K562 (cell line): ENCODE measurements at regions not wholly inside any gene's neighbourhood (a gene's known extent, or its start where the extent isn't known, plus 50 kb on each side); places are given as distances from the start of the nearest gene placed in this dataset.
A peak's percentile ranks its signal among the peaks of the same experiment; 100 is the strongest.

ENCODE experiments used
- BRF2 ChIP-seq: IDR thresholded peaks from 3 replicates; pipeline ENCODE4 v1.6.1; 2011; ENCODE audit warnings: borderline replicate concordance, mild to moderate bottlenecking; ENCODE audit not compliant: insufficient read length, insufficient read depth
- CBX2 ChIP-seq: fragments of 200-600 bp; sonication (generic); IDR thresholded peaks from one replicate; pipeline ENCODE4 v1.6.1; 2012; ENCODE audit warnings: mild to moderate bottlenecking, low read length, inconsistent platforms; ENCODE audit not compliant: insufficient read depth, poor library complexity, severe bottlenecking
- CREB1 ChIP-seq, 2 experiments: sonication (generic) in 1 of 2; formaldehyde crosslinking in 1 of 2; IDR thresholded peaks; 2 replicates each; pipeline versions ENCODE4 v1.6.1 to v1.8.0; 2012 to 2022; ENCODE audit warnings: inconsistent platforms in 1 of 2, mild to moderate bottlenecking in 1 of 2, missing genetic modification reagents in 1 of 2, moderate library complexity in 1 of 2
- FOXM1 ChIP-seq, 2 experiments: fragments of 450-650 bp in 1 of 2; sonication (generic) in 1 of 2; formaldehyde crosslinking in 1 of 2; IDR thresholded peaks; 2 replicates each; pipeline versions ENCODE4 v1.6.1 to v1.9.0; 2017 to 2022; ENCODE audit warnings: low read depth in 2 of 2, mild to moderate bottlenecking in 2 of 2, missing genetic modification reagents in 1 of 2, moderate library complexity in 1 of 2
- LEF1 ChIP-seq: fragments of 450-650 bp; IDR thresholded peaks from 2 replicates; pipeline ENCODE4 v1.6.1; 2016; ENCODE audit warnings: mild to moderate bottlenecking
- MAFF ChIP-seq: IDR thresholded peaks from 2 replicates; pipeline ENCODE4 v1.6.1; 2012; ENCODE audit warnings: low read length, improper control_type of control experiment
- MAX ChIP-seq: sonication (generic); formaldehyde crosslinking; IDR thresholded peaks from 2 replicates; pipeline ENCODE4 v1.9.0; 2022; ENCODE audit warnings: mild to moderate bottlenecking, missing genetic modification reagents
- MITF ChIP-seq: IDR thresholded peaks from 2 replicates; pipeline ENCODE4 v1.6.1; 2014; ENCODE audit warnings: antibody characterized with exemption
- NCOA4 ChIP-seq: fragments of 450-650 bp; IDR thresholded peaks from 2 replicates; pipeline ENCODE4 v1.6.1; 2018; ENCODE audit warnings: mild to moderate bottlenecking; ENCODE audit not compliant: partially characterized antibody
- PBX2 ChIP-seq, 2 experiments: IDR thresholded peaks in 1 of 2; conservative IDR thresholded peaks in 1 of 2; 2 replicates each; pipeline ENCODE4 v1.6.1; 2016; ENCODE audit warnings: low read depth in 2 of 2, mild to moderate bottlenecking in 1 of 2, missing compliant biosample characterization in 1 of 2, missing genetic modification characterization in 1 of 2, moderate library complexity in 1 of 2
- PRDM10 ChIP-seq: fragments of 450-650 bp; IDR thresholded peaks from 2 replicates; pipeline ENCODE4 v1.6.1; 2018; ENCODE audit not compliant: partially characterized antibody
- SLC30A9 ChIP-seq: fragments of 250-450 bp; sonication (Bioruptor Pico); IDR thresholded peaks from 2 replicates; pipeline ENCODE4 v1.8.0; 2022; ENCODE audit warnings: mild to moderate bottlenecking, moderate library complexity
- TOE1 ChIP-seq, 2 experiments: fragments of 450-650 bp in 1 of 2; sonication (generic) in 1 of 2; formaldehyde crosslinking in 1 of 2; IDR thresholded peaks; 2 replicates each; pipeline versions ENCODE4 v1.7.1 to v1.8.0; 2016 to 2022; ENCODE audit warnings: borderline replicate concordance in 2 of 2, mild to moderate bottlenecking in 2 of 2, antibody characterized with exemption in 1 of 2, inconsistent platforms in 1 of 2, low read depth in 1 of 2, missing genetic modification reagents in 1 of 2, moderate library complexity in 1 of 2
- VEZF1 ChIP-seq: fragments of 200-800 bp; sonication (Bioruptor generic); IDR thresholded peaks from 2 replicates; pipeline ENCODE4 v1.6.1; 2017; ENCODE audit warnings: missing genetic modification characterization, missing compliant biosample characterization
- ZNF174 ChIP-seq: fragments of 250-450 bp; sonication (Bioruptor Pico); IDR thresholded peaks from 2 replicates; pipeline ENCODE4 v1.4.0; 2020; ENCODE audit warnings: mild to moderate bottlenecking

GRCh38 chr6:51166914-51167313 lies 348.2 kb downstream of the TFAP2B start (continued):
- no peak for TF ChIP-seq MAFF
- TF ChIP-seq NCOA4, result no peak
- no peak for TF ChIP-seq SLC30A9 (CRISPR knock-in tag)
- TF ChIP-seq MAX (CRISPR knock-in tag), result no peak
- no peak for TF ChIP-seq PRDM10
- no peak for TF ChIP-seq PBX2 (CRISPR knock-in tag; IDR thresholded peaks at IDR 0.05; ENCODE audit: low read depth)
- 0 out of 2 replicates have a peak, but pooled peaks have one; percentile 36 for TF ChIP-seq PBX2 (tag; conservative IDR thresholded peaks at IDR 0.05; ENCODE audit: low read depth)
- no peak for TF ChIP-seq TOE1 (IDR thresholded peaks at IDR 0.05; ENCODE audit: borderline replicate concordance)
- no peak for TF ChIP-seq TOE1 (CRISPR knock-in tag; IDR thresholded peaks at IDR 0.05; ENCODE audit: borderline replicate concordance, low read depth)
- no peak for TF ChIP-seq BRF2
- TF ChIP-seq CREB1 (IDR thresholded peaks at IDR 0.05), result no peak
- no peak for TF ChIP-seq CREB1 (CRISPR knock-in tag; IDR thresholded peaks at IDR 0.05)
- no peak for TF ChIP-seq MITF
- no peak for TF ChIP-seq VEZF1 (CRISPR knock-in tag)
- TF ChIP-seq LEF1, result no peak
- no peak for TF ChIP-seq CBX2
- TF ChIP-seq ZNF174 (CRISPR knock-in tag), result no peak
- TF ChIP-seq FOXM1 (IDR thresholded peaks at IDR 0.05; ENCODE audit: low read depth), result peak; percentile 54
- TF ChIP-seq FOXM1 (CRISPR knock-in tag; IDR thresholded peaks at IDR 0.05; ENCODE audit: low read depth), result no peak
